AG10803 (cell line): ENCODE measurements at regions not wholly inside any gene's neighbourhood (a gene's known extent, or its start where the extent isn't known, plus 50 kb on each side); places are given as distances from the start of the nearest gene placed in this dataset.

ENCODE experiments used
- DNase-seq: peaks from one replicate; pipeline ENCODE4 v3.0.0; 2010; ENCODE audit warnings: low read depth
- H3K4me3 ChIP-seq: 2 replicates; pipeline ENCODE4 v1.5.1; 2011; ENCODE audit warnings: mild to moderate bottlenecking, low read length, control low read depth
- CTCF ChIP-seq: conservative IDR thresholded peaks from 2 replicates; pipeline ENCODE4 v1.5.1; 2011; ENCODE audit warnings: mild to moderate bottlenecking, low read length, control low read depth, inconsistent platforms

- no peak for DNase-seq
- no peak overlapping the region for H3K4me3 ChIP-seq
- TF ChIP-seq CTCF, result no peak
Observed at GRCh38 chr4:53779025-53779424, 187.7 kb upstream of the LNX1 start.

DNA sequence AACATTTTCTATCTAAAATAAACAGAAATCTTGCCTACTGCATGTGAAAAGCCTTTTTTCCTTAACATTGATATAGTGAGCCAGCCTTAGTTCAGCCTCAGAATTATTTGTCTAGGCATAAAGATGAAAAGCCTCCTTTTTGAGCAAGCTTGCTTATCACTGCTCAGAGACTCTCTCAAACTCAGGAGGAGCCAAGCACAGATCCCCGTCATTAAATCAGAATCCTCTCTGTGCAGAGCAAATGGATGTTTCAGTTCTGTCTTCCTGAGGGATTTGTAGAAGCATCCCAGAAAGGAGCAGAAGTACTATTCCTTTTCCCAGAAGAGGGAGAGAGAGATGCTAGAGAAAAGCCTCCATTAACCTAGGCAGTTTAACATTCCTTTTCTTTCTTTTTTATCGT, 186.9 kb upstream of the LNX1 start:
- H3K4me3 ChIP-seq, result no peak overlapping the region
- no peak for DNase-seq
- no peak for TF ChIP-seq CTCF

- DNase-seq, result peak; percentile 85
- TF ChIP-seq CTCF, result 0 out of 2 replicates have a peak, but pooled peaks have one; percentile 15
- no peak overlapping the region for H3K4me3 ChIP-seq
Observed at GRCh38 chr4:53777244-53777984, 186.1 kb upstream of the LNX1 start.

DNA sequence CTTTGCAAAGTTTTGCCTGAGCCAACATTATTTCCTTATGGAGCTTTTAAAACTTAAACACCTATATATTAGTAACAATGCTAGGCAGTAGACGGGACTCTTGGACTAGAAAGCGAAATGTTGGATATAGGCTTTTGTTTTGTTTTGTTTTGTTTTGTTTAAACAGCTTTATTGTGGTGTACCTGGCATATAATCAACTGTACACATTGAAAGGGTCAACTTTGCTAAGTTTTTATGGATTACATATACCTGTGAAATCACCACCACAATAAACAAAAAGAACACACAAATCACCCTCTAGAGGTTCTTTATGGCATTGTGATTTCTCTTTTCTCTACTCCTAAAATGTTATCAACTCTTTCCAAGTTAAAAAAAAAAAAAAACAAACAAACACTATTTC, 184.9 kb upstream of the LNX1 start:
- no peak for DNase-seq
- no peak overlapping the region for H3K4me3 ChIP-seq
- TF ChIP-seq CTCF, result no peak

- TF ChIP-seq CTCF, result no peak
- DNase-seq, result no peak
- H3K4me3 ChIP-seq, result no peak overlapping the region
Observed at GRCh38 chr4:53775381-53775780, 184.1 kb upstream of the LNX1 start.

GRCh38 chr4:53771326-53771725, 180.0 kb upstream of the LNX1 start:
- TF ChIP-seq CTCF, result no peak

DNA sequence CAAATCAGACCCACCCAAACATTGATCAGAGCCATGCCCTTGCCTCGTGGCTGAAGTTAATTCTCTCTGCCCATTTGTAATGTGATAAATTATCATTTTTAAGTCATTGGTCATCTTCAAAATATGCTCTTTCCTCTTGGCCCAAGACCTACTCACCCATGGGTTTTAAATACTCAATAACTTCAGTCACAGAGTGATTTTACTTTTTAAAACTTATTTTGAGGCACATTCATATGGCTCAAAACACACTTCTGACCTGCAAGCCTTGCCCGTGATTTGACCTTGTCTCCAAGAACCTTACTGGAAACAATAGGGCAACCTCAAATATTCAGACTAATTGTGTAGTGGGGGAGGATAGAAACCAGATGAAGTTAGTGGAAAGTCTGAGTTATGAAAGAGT, 176.2 kb upstream of the LNX1 start:
- DNase-seq, result peak; percentile 95
- H3K4me3 ChIP-seq, result no peak overlapping the region
- TF ChIP-seq CTCF, result no peak

More at GRCh38 chr4:53771326-53771725, 180.0 kb upstream of the LNX1 start:
- no peak for DNase-seq
- H3K4me3 ChIP-seq, result no peak overlapping the region
